Mesendoderm (in vitro differentiated cells): ENCODE measurements at regions not wholly inside any gene's neighbourhood (a gene's known extent, or its start where the extent isn't known, plus 50 kb on each side); places are given as distances from the start of the nearest gene placed in this dataset.

Source experiments
- DNase-seq: peaks from one replicate; pipeline ENCODE4 v3.0.0; 2013
- H2AK5ac ChIP-seq: 2 replicates; pipeline ENCODE4 v1.6.1; 2013; ENCODE audit warnings: low read length, inconsistent platforms
- H2BK120ac ChIP-seq: 2 replicates; pipeline ENCODE4 v1.6.1; 2013; ENCODE audit warnings: low read depth, mild to moderate bottlenecking, low read length, moderate library complexity, mixed read lengths
- H2BK15ac ChIP-seq: replicated peaks from 2 replicates; pipeline ENCODE4 v1.6.1; 2013; ENCODE audit warnings: low read depth, mild to moderate bottlenecking, moderate library complexity
- H2BK5ac ChIP-seq: 2 replicates; pipeline ENCODE4 v1.6.1; 2013; ENCODE audit warnings: low read length, inconsistent platforms
- H3K18ac ChIP-seq: 2 replicates; pipeline ENCODE4 v1.6.1; 2013; ENCODE audit warnings: mild to moderate bottlenecking, low read length, mixed read lengths
- H3K23ac ChIP-seq: one replicate; pipeline ENCODE4 v1.6.1; 2013; ENCODE audit warnings: low read length
- H3K27ac ChIP-seq: 2 replicates; pipeline ENCODE4 v1.5.1; 2013; ENCODE audit warnings: low read depth, mild to moderate bottlenecking, inconsistent platforms, low read length, moderate library complexity
- H3K27me3 ChIP-seq: 2 replicates; pipeline ENCODE4 v1.6.1; 2013; ENCODE audit warnings: low read length, control low read depth, mild to moderate bottlenecking, inconsistent platforms; ENCODE audit not compliant: insufficient read depth, poor library complexity
- H3K36me3 ChIP-seq: 2 replicates; pipeline ENCODE4 v1.6.1; 2013; ENCODE audit warnings: low read length, inconsistent platforms; ENCODE audit not compliant: control insufficient read depth, insufficient read depth
- H3K4ac ChIP-seq: one replicate; pipeline ENCODE4 v1.6.1; 2013; ENCODE audit warnings: low read depth, mild to moderate bottlenecking, low read length, moderate library complexity
- H3K4me1 ChIP-seq: 2 replicates; pipeline ENCODE4 v1.6.1; 2013; ENCODE audit warnings: low read depth, low read length, inconsistent platforms; ENCODE audit not compliant: control insufficient read depth
- H3K4me2 ChIP-seq: 2 replicates; pipeline ENCODE4 v1.6.1; 2013; ENCODE audit warnings: low read length
- H3K4me3 ChIP-seq: 2 replicates; pipeline ENCODE4 v1.5.1; 2013; ENCODE audit warnings: mild to moderate bottlenecking, low read length
- H3K56ac ChIP-seq: one replicate; pipeline ENCODE4 v1.6.1; 2013; ENCODE audit warnings: low read length
- H3K79me1 ChIP-seq: 2 replicates; pipeline ENCODE4 v1.6.1; 2013; ENCODE audit warnings: low read length, inconsistent platforms
- H3K79me2 ChIP-seq: 2 replicates; pipeline ENCODE4 v1.6.1; 2013; ENCODE audit warnings: mild to moderate bottlenecking, low read length; ENCODE audit not compliant: control insufficient read depth, insufficient read depth
- H3K9ac ChIP-seq: 2 replicates; pipeline ENCODE4 v1.6.1; 2013; ENCODE audit warnings: low read length, inconsistent platforms
- H4K5ac ChIP-seq: one replicate; pipeline ENCODE4 v1.6.1; 2013; ENCODE audit warnings: low read length
- H4K8ac ChIP-seq: one replicate; pipeline ENCODE4 v1.6.1; 2013; ENCODE audit warnings: low read depth, mild to moderate bottlenecking, control low read depth, low read length, moderate library complexity
- WGBS: extraction: QIAGEN DNeasy Blood & Tissue Kit; methylation state at CpG from one replicate; pipeline ENCODE4 v1.1.7; 2013; ENCODE audit warnings: low lambda C conversion rate, missing lambda C conversion rate; ENCODE audit not compliant: insufficient coverage; ENCODE audit errors: extremely low coverage; 5-methylcytosine and 5-hydroxymethylcytosine counted together

DNA sequence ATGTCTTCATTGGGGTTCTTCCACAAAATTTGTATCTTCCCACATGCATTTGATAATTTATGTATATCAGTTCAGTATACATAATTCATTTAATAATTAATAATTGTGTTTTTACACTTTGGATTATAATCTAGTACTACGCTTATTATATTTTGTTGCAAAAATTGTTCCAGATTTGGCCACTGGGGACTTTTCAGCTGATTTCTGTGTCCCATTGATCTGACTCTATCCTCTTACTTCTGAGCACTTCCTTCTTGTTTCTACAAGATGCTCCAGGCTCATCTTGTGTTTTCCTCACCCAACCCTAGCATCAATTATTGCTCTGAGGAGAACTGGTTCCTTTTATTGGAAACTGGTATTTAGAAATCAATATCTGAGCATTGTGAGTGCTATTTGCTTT is 215.3 kb upstream of the CDH19 start:
- Histone ChIP-seq H4K8ac (no peak overlapping the region), H3K18ac (no peak overlapping the region), H2AK5ac (no peak overlapping the region), H2BK5ac (no peak overlapping the region), H3K23ac (no peak overlapping the region), H3K4ac (no peak overlapping the region), H3K79me2 (no peaks in the 10 kb centered on the region), H2BK15ac (no peak overlapping the region), H3K4me2 (no peak overlapping the region), H3K9ac (no peak overlapping the region), H3K27ac (no peak overlapping the region), H3K27me3 (no peaks in the 10 kb centered on the region), H4K5ac (no peak overlapping the region), H3K4me3 (no peak overlapping the region), H3K36me3 (no peaks in the 10 kb centered on the region), H3K56ac (no peak overlapping the region), H2BK120ac (no peak overlapping the region), H3K4me1 (no peaks in the 10 kb centered on the region), H3K79me1 (no peaks in the 10 kb centered on the region)
- DNase-seq = no peak
- no CpG with 5 or more reads among the region's 1 CpG for WGBS

DNA sequence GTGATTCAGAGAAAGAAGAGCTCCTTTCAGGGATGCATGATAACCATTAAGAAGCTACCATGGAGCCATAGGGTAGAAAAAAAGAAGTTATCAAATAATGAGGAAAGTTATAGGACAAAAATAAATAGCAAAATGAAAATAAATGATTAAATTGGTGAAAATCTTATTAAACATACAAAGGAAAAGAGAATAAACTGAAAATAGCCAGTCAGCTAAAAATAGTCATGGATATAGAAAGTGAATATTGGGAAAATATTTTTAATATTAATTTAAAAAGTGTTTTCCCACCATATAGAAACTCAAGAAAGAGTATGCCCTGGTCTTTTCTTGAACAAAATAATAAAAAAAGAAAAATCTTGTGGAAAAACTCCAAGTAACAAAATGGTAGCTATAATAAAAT is 209.2 kb upstream of the CDH19 start:
- Histone ChIP-seq H2BK15ac (no peak overlapping the region), H2AK5ac (no peak overlapping the region), H2BK5ac (no peak overlapping the region), H4K5ac (no peak overlapping the region), H3K56ac (no peak overlapping the region), H3K4me1 (no peaks in the 10 kb centered on the region), H3K36me3 (no peaks in the 10 kb centered on the region), H3K9ac (no peak overlapping the region), H3K27ac (no peak overlapping the region), H3K4me2 (no peak overlapping the region), H3K79me2 (no peaks in the 10 kb centered on the region), H3K79me1 (no peaks in the 10 kb centered on the region), H3K4me3 (no peak overlapping the region), H3K18ac (no peak overlapping the region), H2BK120ac (no peak overlapping the region), H3K23ac (no peak overlapping the region), H3K27me3 (no peaks in the 10 kb centered on the region), H3K4ac (no peak overlapping the region), H4K8ac (no peak overlapping the region)
- DNase-seq = no peak

DNA sequence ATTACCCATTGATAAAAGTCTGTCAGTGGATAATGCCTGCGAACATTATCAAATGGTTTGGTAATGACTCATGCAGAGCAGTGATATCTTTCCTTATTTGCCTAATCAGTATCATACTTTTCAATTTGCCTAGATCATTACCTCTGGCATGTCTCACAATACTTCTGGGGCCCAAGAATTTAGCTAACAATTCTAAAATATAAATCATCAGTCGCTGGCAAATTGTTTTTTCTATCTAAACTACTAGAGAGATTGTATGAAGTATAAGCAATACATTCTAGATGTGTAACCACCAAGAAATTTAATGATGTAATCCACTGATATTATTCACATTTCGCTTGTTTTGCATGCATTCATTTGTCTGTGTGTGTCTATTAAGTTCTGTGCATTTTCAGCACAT is 191.2 kb upstream of the CDH19 start:
- Histone ChIP-seq H3K4ac (no peak overlapping the region), H3K9ac (no peak overlapping the region), H3K27me3 (no peaks in the 10 kb centered on the region), H3K36me3 (no peaks in the 10 kb centered on the region), H2AK5ac (no peak overlapping the region), H2BK120ac (no peak overlapping the region), H3K18ac (no peak overlapping the region), H3K4me3 (no peak overlapping the region), H3K79me1 (no peaks in the 10 kb centered on the region), H3K56ac (no peak overlapping the region), H3K4me2 (no peak overlapping the region), H4K8ac (no peak overlapping the region), H3K4me1 (peaks cover 1% of the 10 kb centered on the region), H3K23ac (no peak overlapping the region), H4K5ac (no peak overlapping the region), H3K79me2 (no peaks in the 10 kb centered on the region), H3K27ac (no peak overlapping the region), H2BK5ac (no peak overlapping the region), H2BK15ac (no peak overlapping the region)
- peak; percentile 35 for DNase-seq
- no CpG with 5 or more reads among the region's 3 CpGs for WGBS

DNA sequence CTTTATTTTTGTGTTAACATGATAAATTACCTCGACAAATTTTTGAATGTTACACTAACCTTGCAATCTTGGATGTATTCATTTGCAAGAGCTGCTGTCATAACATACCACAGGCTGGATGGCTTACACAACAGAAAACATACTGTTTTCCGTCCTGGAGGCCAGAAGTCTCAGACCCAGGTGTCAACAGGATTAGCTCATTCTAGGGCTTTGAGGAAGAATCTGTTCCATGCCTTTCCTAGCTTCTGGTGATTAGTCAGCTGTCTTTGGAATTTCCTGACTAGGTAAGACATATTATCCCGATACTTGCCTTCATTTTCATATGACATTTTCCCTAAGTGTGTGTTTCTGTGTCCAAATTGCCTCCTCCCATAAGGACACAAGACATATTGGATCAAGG is 188.6 kb upstream of the CDH19 start:
- Histone ChIP-seq H4K5ac (no peak overlapping the region), H3K9ac (no peak overlapping the region), H4K8ac (no peak overlapping the region), H3K4ac (no peak overlapping the region), H3K79me2 (no peaks in the 10 kb centered on the region), H3K27ac (no peak overlapping the region), H3K56ac (no peak overlapping the region), H3K4me1 (peaks cover 1% of the 10 kb centered on the region), H2BK120ac (no peak overlapping the region), H3K27me3 (no peaks in the 10 kb centered on the region), H3K18ac (no peak overlapping the region), H2BK15ac (no peak overlapping the region), H3K4me3 (no peak overlapping the region), H3K36me3 (no peaks in the 10 kb centered on the region), H3K23ac (no peak overlapping the region), H3K79me1 (no peaks in the 10 kb centered on the region), H3K4me2 (no peak overlapping the region), H2BK5ac (no peak overlapping the region), H2AK5ac (no peak overlapping the region)
- peak; percentile 84 for DNase-seq
- WGBS = no CpG with 5 or more reads among the region's 3 CpGs

DNA sequence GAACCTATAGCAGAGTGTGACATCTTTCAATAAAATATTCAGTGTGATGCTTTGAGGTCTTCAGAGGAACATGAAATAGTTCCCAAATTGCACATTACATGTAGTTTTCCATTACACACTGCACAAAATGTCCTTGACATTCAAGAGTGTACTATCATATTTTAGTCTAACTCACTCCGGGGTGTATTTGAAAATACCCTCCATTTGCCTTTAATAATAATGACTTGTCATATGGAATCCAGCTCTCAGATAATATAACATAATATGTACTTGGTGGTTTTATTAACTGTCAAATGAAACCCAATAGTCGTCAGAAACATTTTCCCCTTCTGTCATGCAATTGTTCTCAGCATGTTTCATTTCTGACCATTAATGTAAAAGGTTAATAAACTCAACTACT is 176.7 kb upstream of the CDH19 start:
- Histone ChIP-seq H3K27me3 (no peaks in the 10 kb centered on the region), H3K4me2 (no peak overlapping the region), H3K4ac (no peak overlapping the region), H3K79me1 (no peaks in the 10 kb centered on the region), H2BK15ac (no peak overlapping the region), H2AK5ac (no peak overlapping the region), H3K36me3 (no peaks in the 10 kb centered on the region), H4K5ac (no peak overlapping the region), H3K4me3 (no peak overlapping the region), H3K9ac (no peak overlapping the region), H3K18ac (no peak overlapping the region), H3K27ac (no peak overlapping the region), H3K23ac (no peak overlapping the region), H2BK120ac (no peak overlapping the region), H4K8ac (no peak overlapping the region), H3K79me2 (no peaks in the 10 kb centered on the region), H2BK5ac (no peak overlapping the region), H3K4me1 (no peaks in the 10 kb centered on the region), H3K56ac (no peak overlapping the region)
- WGBS = no CpG with 5 or more reads among the region's 2 CpGs
- no peak for DNase-seq

DNA sequence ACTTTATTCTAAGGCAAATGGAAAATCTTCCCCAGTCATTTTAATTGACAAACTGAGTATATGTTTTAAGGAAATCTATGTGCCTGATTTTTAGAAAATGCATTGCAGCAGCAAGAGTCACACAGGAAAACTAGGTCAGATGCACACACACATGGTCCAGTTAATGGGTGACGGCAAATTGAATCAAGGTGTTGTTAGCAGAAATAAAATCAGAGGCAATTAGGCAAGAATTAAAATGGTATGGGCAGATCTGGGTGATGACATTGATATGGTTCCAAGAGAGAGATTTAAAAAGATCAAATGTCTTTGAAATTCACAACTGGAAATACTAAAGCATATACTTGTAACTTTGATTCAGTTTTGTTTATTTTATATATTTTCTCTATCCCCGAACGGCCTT is 174.2 kb upstream of the CDH19 start:
- Histone ChIP-seq H2AK5ac (no peak overlapping the region), H3K4me2 (no peak overlapping the region), H4K8ac (no peak overlapping the region), H3K18ac (no peak overlapping the region), H3K79me1 (no peaks in the 10 kb centered on the region), H3K79me2 (no peaks in the 10 kb centered on the region), H3K27ac (no peak overlapping the region), H2BK120ac (no peak overlapping the region), H3K4me3 (no peak overlapping the region), H3K27me3 (no peaks in the 10 kb centered on the region), H3K4me1 (no peaks in the 10 kb centered on the region), H3K23ac (no peak overlapping the region), H3K4ac (no peak overlapping the region), H4K5ac (no peak overlapping the region), H2BK15ac (no peak overlapping the region), H3K9ac (no peak overlapping the region), H2BK5ac (no peak overlapping the region), H3K36me3 (no peaks in the 10 kb centered on the region), H3K56ac (no peak overlapping the region)
- DNase-seq = no peak
- no CpG with 5 or more reads among the region's 3 CpGs for WGBS
